ENCODE measurements at regions not wholly inside any gene's neighbourhood (a gene's known extent, or its start where the extent isn't known, plus 50 kb on each side); places are given as distances from the start of the nearest gene placed in this dataset.

DNA sequence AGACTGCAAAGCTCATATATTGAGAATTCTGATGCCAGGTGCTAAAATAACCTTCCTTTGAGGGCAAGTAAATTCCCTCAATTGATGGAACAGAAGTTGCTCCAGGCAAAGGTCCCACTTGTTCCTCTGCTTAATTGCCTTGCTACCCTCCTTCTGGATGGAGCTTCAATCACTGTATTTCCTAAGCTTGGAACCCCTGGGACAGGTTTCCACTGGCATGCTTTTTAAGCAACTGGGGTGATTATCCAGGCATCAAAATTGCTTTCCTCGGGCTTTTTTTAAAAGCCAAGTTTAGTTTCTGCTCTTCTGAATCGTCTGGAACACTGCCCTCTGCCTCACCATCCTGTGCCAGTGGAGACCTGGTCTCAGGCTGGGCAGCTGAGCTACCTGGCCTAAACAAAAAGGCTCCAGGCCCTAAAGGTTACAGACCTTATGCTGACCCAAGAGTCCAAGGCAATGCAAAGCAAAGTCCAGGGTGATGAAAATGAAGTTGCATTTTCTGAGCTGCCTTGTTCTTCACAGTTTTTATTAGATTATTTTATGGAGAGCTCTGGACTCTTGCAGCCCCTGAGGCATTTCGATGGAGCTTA lies 167.9 kb upstream of the CD180 start:
- Histone ChIP-seq H3F3A (ENCODE audit: control insufficient read depth, insufficient read depth) (no peaks in the 10 kb centered on the region), H3K9me2 (replicated peaks; ENCODE audit: control insufficient read depth, low read length) (no peaks in the 10 kb centered on the region), H3K4me3 (ENCODE audit: low read length) (no peak overlapping the region), H3K79me2 (ENCODE audit: control insufficient read depth, low read length) (no peaks in the 10 kb centered on the region), H3K27ac (ENCODE audit: low read depth, low read length) (no peak overlapping the region), H3K4me1 (ENCODE audit: control insufficient read depth, low read length) (no peaks in the 10 kb centered on the region), H3K27me3 (ENCODE audit: control insufficient read depth, low read length) (no peaks in the 10 kb centered on the region), H4K20me1 (ENCODE audit: control insufficient read depth, insufficient read depth, low read depth, low read length) (no peaks in the 10 kb centered on the region), H3K9me3 (ENCODE audit: control insufficient read depth, insufficient read depth, low read length) (no peaks in the 10 kb centered on the region), H3K36me3 (ENCODE audit: control insufficient read depth, low read length) (no peaks in the 10 kb centered on the region), H3K4me2 (ENCODE audit: low read length) (no peak overlapping the region)
- TF ChIP-seq, protein P1, sequence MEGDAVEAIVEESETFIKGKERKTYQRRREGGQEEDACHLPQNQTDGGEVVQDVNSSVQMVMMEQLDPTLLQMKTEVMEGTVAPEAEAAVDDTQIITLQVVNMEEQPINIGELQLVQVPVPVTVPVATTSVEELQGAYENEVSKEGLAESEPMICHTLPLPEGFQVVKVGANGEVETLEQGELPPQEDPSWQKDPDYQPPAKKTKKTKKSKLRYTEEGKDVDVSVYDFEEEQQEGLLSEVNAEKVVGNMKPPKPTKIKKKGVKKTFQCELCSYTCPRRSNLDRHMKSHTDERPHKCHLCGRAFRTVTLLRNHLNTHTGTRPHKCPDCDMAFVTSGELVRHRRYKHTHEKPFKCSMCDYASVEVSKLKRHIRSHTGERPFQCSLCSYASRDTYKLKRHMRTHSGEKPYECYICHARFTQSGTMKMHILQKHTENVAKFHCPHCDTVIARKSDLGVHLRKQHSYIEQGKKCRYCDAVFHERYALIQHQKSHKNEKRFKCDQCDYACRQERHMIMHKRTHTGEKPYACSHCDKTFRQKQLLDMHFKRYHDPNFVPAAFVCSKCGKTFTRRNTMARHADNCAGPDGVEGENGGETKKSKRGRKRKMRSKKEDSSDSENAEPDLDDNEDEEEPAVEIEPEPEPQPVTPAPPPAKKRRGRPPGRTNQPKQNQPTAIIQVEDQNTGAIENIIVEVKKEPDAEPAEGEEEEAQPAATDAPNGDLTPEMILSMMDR (IDR thresholded peaks at IDR 0.05; ENCODE audit: low read depth, low read length, poor library complexity, severe bottlenecking): no peak
- TF ChIP-seq EZH2phosphoT487 (IDR thresholded peaks at IDR 0.05; ENCODE audit: borderline replicate concordance, low read length): no peak

DNA sequence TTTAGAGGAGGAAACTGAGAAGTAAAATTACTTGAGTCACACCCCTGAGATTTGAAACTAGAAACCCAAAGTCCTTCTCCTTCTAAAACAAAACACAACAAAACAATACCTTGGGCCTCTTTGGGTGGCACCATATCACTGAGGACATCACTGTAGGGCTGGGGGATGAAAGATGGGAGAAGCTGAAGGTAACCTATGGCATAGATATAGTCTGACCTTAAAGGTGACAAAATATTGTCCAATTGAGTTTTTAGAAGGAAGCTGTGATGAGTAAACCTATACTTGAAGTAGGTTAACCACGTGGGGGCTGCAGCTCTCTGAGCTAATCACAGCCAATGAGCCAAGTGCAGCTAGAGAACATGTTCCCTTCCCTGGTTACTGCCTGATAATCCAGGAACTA lies 167.4 kb upstream of the CD180 start:
- H3K79me2 ChIP-seq (ENCODE audit: control insufficient read depth, low read length): no peaks in the 10 kb centered on the region
- TF ChIP-seq, protein P1 (IDR thresholded peaks at IDR 0.05; ENCODE audit: low read depth, low read length, poor library complexity, severe bottlenecking): no peak
- TF ChIP-seq EZH2phosphoT487 (IDR thresholded peaks at IDR 0.05; ENCODE audit: borderline replicate concordance, low read length): no peak
- H3K9me2 ChIP-seq (replicated peaks; ENCODE audit: control insufficient read depth, low read length): no peaks in the 10 kb centered on the region

DNA sequence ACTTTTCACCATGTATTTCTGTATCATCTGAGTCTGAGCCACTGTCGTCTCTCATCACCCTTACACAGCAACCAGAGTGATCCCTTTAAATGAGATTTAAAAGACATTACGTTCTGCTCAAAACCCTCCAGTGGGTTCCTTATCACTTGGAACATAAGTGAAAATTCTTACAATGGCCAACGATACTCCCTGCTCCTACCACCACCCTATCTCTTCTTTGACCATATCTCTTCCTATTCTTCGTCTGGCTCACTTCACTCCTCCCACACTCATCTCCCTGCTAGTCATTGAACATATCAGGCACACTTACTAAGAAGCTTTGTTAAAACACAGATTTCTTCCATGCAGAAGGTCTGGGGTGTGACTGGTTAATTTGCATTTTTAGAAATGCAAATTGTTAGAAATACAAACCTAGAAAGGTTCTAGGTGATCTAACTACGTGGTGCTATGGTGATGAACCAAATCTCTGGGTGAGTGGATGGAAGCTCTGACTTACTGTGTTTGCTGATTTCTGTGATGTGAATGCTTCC lies 166.6 kb upstream of the CD180 start:
- Histone ChIP-seq H3K27me3 (ENCODE audit: control insufficient read depth, low read length) (no peaks in the 10 kb centered on the region), H3K9me3 (ENCODE audit: control insufficient read depth, insufficient read depth, low read length) (no peaks in the 10 kb centered on the region), H3K27ac (ENCODE audit: low read depth, low read length) (no peak overlapping the region), H3K4me1 (ENCODE audit: control insufficient read depth, low read length) (no peaks in the 10 kb centered on the region), H3K4me2 (ENCODE audit: low read length) (no peak overlapping the region), H3K79me2 (ENCODE audit: control insufficient read depth, low read length) (no peaks in the 10 kb centered on the region), H3F3A (ENCODE audit: control insufficient read depth, insufficient read depth) (no peaks in the 10 kb centered on the region), H4K20me1 (ENCODE audit: control insufficient read depth, insufficient read depth, low read depth, low read length) (no peaks in the 10 kb centered on the region), H3K9me2 (replicated peaks; ENCODE audit: control insufficient read depth, low read length) (no peaks in the 10 kb centered on the region), H3K4me3 (ENCODE audit: low read length) (no peak overlapping the region), H3K36me3 (ENCODE audit: control insufficient read depth, low read length) (no peaks in the 10 kb centered on the region)
- no peak for TF ChIP-seq EZH2phosphoT487 (IDR thresholded peaks at IDR 0.05; ENCODE audit: borderline replicate concordance, low read length)
- TF ChIP-seq, protein P1 (IDR thresholded peaks at IDR 0.05; ENCODE audit: low read depth, low read length, poor library complexity, severe bottlenecking): no peak

More for the DNA sequence above, 167.4 kb upstream of the CD180 start:
- Histone ChIP-seq H3K27ac (ENCODE audit: low read depth, low read length) (no peak overlapping the region), H3K27me3 (ENCODE audit: control insufficient read depth, low read length) (no peaks in the 10 kb centered on the region), H4K20me1 (ENCODE audit: control insufficient read depth, insufficient read depth, low read depth, low read length) (no peaks in the 10 kb centered on the region), H3K4me2 (ENCODE audit: low read length) (no peak overlapping the region), H3K4me1 (ENCODE audit: control insufficient read depth, low read length) (no peaks in the 10 kb centered on the region), H3K9me3 (ENCODE audit: control insufficient read depth, insufficient read depth, low read length) (no peaks in the 10 kb centered on the region), H3F3A (ENCODE audit: control insufficient read depth, insufficient read depth) (no peaks in the 10 kb centered on the region), H3K4me3 (ENCODE audit: low read length) (no peak overlapping the region), H3K36me3 (ENCODE audit: control insufficient read depth, low read length) (no peaks in the 10 kb centered on the region)

Data from DOHH2 (cell line).